A549 (cell line): ENCODE measurements at regions not wholly inside any gene's neighbourhood (a gene's known extent, or its start where the extent isn't known, plus 50 kb on each side); places are given as distances from the start of the nearest gene placed in this dataset.
A peak's percentile ranks its signal among the peaks of the same experiment; 100 is the strongest.

Experiments
- ATAC-seq, 2 experiments: fragments of 200-7000 bp in 1 of 2; fragments of >200 bp in 1 of 2; cut with Nextera tagmentation in 1 of 2; cut with Tn5 transposase in 1 of 2; 3 replicates each; pipeline versions ENCODE4 v1.8.0 to v1.9.1; 2018 to 2020; ENCODE audit warnings: mild to moderate bottlenecking in 1 of 2, moderate library complexity in 1 of 2
- CTCF ChIA-PET: fragments of 300-600 bp; sonication (Branson Sonifier 250); formaldehyde crosslinking; extraction: SDS; loops from one replicate; lab custom pipeline; 2021; ENCODE audit warnings: antibody characterized with exemption, inconsistent platforms; lab: Yijun Ruan, JAX
- POLR2A ChIA-PET: fragments of 350-600 bp; formaldehyde crosslinking; extraction: SDS; loops from one replicate; lab custom pipeline; 2021; ENCODE audit warnings: antibody characterized with exemption, inconsistent platforms; lab: Yijun Ruan, JAX
- DNase-seq, 2 experiments: peaks; one replicate each; pipeline versions ENCODE4 v3.0.0 to v3.0.0-alpha.2; 2011 to 2016; ENCODE audit warnings: low read depth in 1 of 2, low spot score in 1 of 2
- FAIRE-seq: peaks from 2 replicates; lab custom pipeline; 2011; peaks lifted over from hg19 to GRCh38; lab: Jason Lieb, UNC
- H3K27ac ChIP-seq, 2 experiments: fragments of >200 bp; sonication (Bioruptor Twin); formaldehyde crosslinking; 3 replicates each; pipeline ENCODE4 v1.5.1; 2016 to 2017
- H3K4me1 ChIP-seq: fragments of >200 bp; sonication (Bioruptor Twin); formaldehyde crosslinking; 3 replicates; pipeline ENCODE4 v1.6.1; 2016
- H3K4me2 ChIP-seq: fragments of >200 bp; sonication (Bioruptor Twin); formaldehyde crosslinking; 3 replicates; pipeline ENCODE4 v1.6.1; 2016
- H3K4me3 ChIP-seq: fragments of >200 bp; sonication (Bioruptor Twin); formaldehyde crosslinking; 3 replicates; pipeline ENCODE4 v1.5.1; 2016
- H3K9me3 ChIP-seq: fragments of >200 bp; sonication (Bioruptor Twin); formaldehyde crosslinking; 3 replicates; pipeline ENCODE4 v1.6.1; 2016
- BCL3 ChIP-seq: fragments of >200 bp; sonication (Bioruptor Twin); formaldehyde crosslinking; IDR thresholded peaks from 3 replicates; pipeline ENCODE4 v1.6.1; 2016
- BHLHE40 ChIP-seq: IDR thresholded peaks from 2 replicates; pipeline ENCODE4 v1.6.1; 2012; ENCODE audit warnings: low read depth, low read length, inconsistent platforms
- CBX2 ChIP-seq: fragments of 200-600 bp; sonication (generic); IDR thresholded peaks from 2 replicates; pipeline ENCODE4 v1.6.1; 2016; ENCODE audit warnings: low read depth, mild to moderate bottlenecking, borderline replicate concordance
- CHD2 ChIP-seq: fragments of 150-350 bp; IDR thresholded peaks from 2 replicates; pipeline ENCODE4 v1.6.1; 2014; ENCODE audit warnings: low read length; ENCODE audit not compliant: partially characterized antibody
- CHD4 ChIP-seq: fragments of 200-600 bp; sonication (generic); IDR thresholded peaks from 2 replicates; pipeline ENCODE4 v1.6.1; 2016; ENCODE audit warnings: antibody characterized with exemption, mild to moderate bottlenecking, borderline replicate concordance
- CTCF ChIP-seq: fragments of >200 bp; sonication (Bioruptor Twin); formaldehyde crosslinking; IDR thresholded peaks from 3 replicates; pipeline ENCODE4 v1.5.1; 2016
- E2F6 ChIP-seq: IDR thresholded peaks from 2 replicates; pipeline ENCODE4 v1.6.1; 2012; ENCODE audit warnings: low read depth, borderline replicate concordance
- EHF ChIP-seq: fragments of 250-450 bp; sonication (Bioruptor Pico); IDR thresholded peaks from 2 replicates; pipeline ENCODE4 v1.5.0; 2020; ENCODE audit warnings: mild to moderate bottlenecking
- EHMT2 ChIP-seq: fragments of 200-600 bp; sonication (generic); IDR thresholded peaks from 2 replicates; pipeline ENCODE4 v1.6.1; 2016; ENCODE audit warnings: antibody characterized with exemption, low read depth, mild to moderate bottlenecking, moderate library complexity
- EP300 ChIP-seq, 2 experiments: fragments of >200 bp; sonication (Bioruptor Twin); formaldehyde crosslinking; IDR thresholded peaks; 2 replicates in 1 of 2; 3 replicates in 1 of 2; pipeline ENCODE4 v1.6.1; 2016 to 2017
- ESRRA ChIP-seq: fragments of 150-350 bp; IDR thresholded peaks from 2 replicates; pipeline ENCODE4 v1.6.1; 2014; ENCODE audit warnings: mild to moderate bottlenecking, low read length, borderline replicate concordance
- FOSB ChIP-seq: fragments of 250-450 bp; sonication (Bioruptor Pico); IDR thresholded peaks from 2 replicates; pipeline ENCODE4 v1.5.0; 2020; ENCODE audit warnings: mild to moderate bottlenecking, moderate library complexity
- FOSL2 ChIP-seq, 2 experiments: fragments of 450-650 bp in 1 of 2; fragments of >200 bp in 1 of 2; sonication (Bioruptor Twin) in 1 of 2; formaldehyde crosslinking; IDR thresholded peaks; 2 replicates each; pipeline versions ENCODE4 v1.5.0 to v1.6.1; 2016 to 2020; ENCODE audit warnings: mild to moderate bottlenecking in 1 of 2, moderate library complexity in 1 of 2
- FOXS1 ChIP-seq: fragments of 250-450 bp; sonication (Bioruptor Pico); IDR thresholded peaks from 2 replicates; pipeline ENCODE4 v1.5.0; 2020; ENCODE audit warnings: mild to moderate bottlenecking, moderate library complexity
- GATA3 ChIP-seq: IDR thresholded peaks from 2 replicates; pipeline ENCODE4 v1.6.1; 2012; ENCODE audit warnings: borderline replicate concordance
- JUN ChIP-seq, 2 experiments: fragments of >200 bp; sonication (Bioruptor Twin); formaldehyde crosslinking; IDR thresholded peaks; 2 replicates in 1 of 2; 3 replicates in 1 of 2; pipeline ENCODE4 v1.6.1; 2016 to 2017
- KDM1A ChIP-seq: fragments of 200-600 bp; sonication (generic); IDR thresholded peaks from 2 replicates; pipeline ENCODE4 v1.6.1; 2016; ENCODE audit warnings: low read depth, mild to moderate bottlenecking
- KDM5A ChIP-seq: fragments of 200-600 bp; sonication (generic); IDR thresholded peaks from 2 replicates; pipeline ENCODE4 v1.6.1; 2016; ENCODE audit warnings: antibody characterized with exemption, mild to moderate bottlenecking
- MAZ ChIP-seq: fragments of 150-350 bp; IDR thresholded peaks from 2 replicates; pipeline ENCODE4 v1.6.1; 2014; ENCODE audit warnings: antibody characterized with exemption, low read depth, low read length, borderline replicate concordance
- MYC ChIP-seq: IDR thresholded peaks from 2 replicates; pipeline ENCODE4 v1.6.1; 2012; ENCODE audit warnings: mild to moderate bottlenecking, inconsistent platforms, low read length, improper control_type of control experiment, borderline replicate concordance
- NR3C1 ChIP-seq: fragments of >200 bp; sonication (Bioruptor Twin); formaldehyde crosslinking; IDR thresholded peaks from 3 replicates; pipeline ENCODE4 v1.6.1; 2017
- POLR2A ChIP-seq: IDR thresholded peaks from 2 replicates; pipeline ENCODE4 v1.6.1; 2012; ENCODE audit warnings: mild to moderate bottlenecking, low read length
- POLR2AphosphoS2 ChIP-seq: conservative IDR thresholded peaks from 2 replicates; pipeline ENCODE4 v1.6.1; 2012; ENCODE audit warnings: low read length, improper control_type of control experiment, inconsistent platforms
- RAD21 ChIP-seq, 2 experiments: fragments of >200 bp in 1 of 2; sonication (Bioruptor Twin) in 1 of 2; formaldehyde crosslinking in 1 of 2; IDR thresholded peaks in 1 of 2; conservative IDR thresholded peaks in 1 of 2; 2 replicates in 1 of 2; 3 replicates in 1 of 2; pipeline ENCODE4 v1.6.1; 2012 to 2018; ENCODE audit warnings: inconsistent platforms in 1 of 2
- RFX5 ChIP-seq: fragments of 450-650 bp; IDR thresholded peaks from 2 replicates; pipeline ENCODE4 v1.7.1; 2014; ENCODE audit warnings: antibody characterized with exemption, mild to moderate bottlenecking, moderate library complexity
- RNF2 ChIP-seq: fragments of 200-600 bp; sonication (generic); IDR thresholded peaks from 2 replicates; pipeline ENCODE4 v1.6.1; 2016; ENCODE audit warnings: low read depth, mild to moderate bottlenecking, antibody characterized with exemption, moderate library complexity, borderline replicate concordance
- SMC3 ChIP-seq: fragments of >200 bp; sonication (Bioruptor Twin); formaldehyde crosslinking; IDR thresholded peaks from 3 replicates; pipeline ENCODE4 v1.6.1; 2018; ENCODE audit warnings: inconsistent platforms
- ZC3H11A ChIP-seq: fragments of 450-650 bp; IDR thresholded peaks from 2 replicates; pipeline ENCODE4 v1.6.1; 2014; ENCODE audit warnings: antibody characterized with exemption, mild to moderate bottlenecking
- ZNF302 ChIP-seq: fragments of 250-450 bp; sonication (Bioruptor Pico); IDR thresholded peaks from 2 replicates; pipeline ENCODE4 v1.9.0; 2021; ENCODE audit warnings: inconsistent platforms, mild to moderate bottlenecking, moderate library complexity
- WGBS: methylation state at CpG from one replicate; pipeline ENCODE4 v1.1.6; 2017; ENCODE audit errors: missing lambda C conversion rate; 5-methylcytosine and 5-hydroxymethylcytosine counted together

GRCh38 chr21:28639737-28640136 lies 352.9 kb downstream of the LTN1 start:
- DNase-seq (no peak), FAIRE-seq (no peak), ATAC-seq (no peak)
- Histone ChIP-seq H3K27ac (no peak overlapping the region), H3K4me3 (no peak overlapping the region), H3K4me2 (no peak overlapping the region), H3K9me3 (no peaks in the 10 kb centered on the region), H3K4me1 (no peaks in the 10 kb centered on the region)
- 28% methylated on average over 1 of the region's 1 CpG for WGBS
- POLR2A ChIA-PET: no interaction called here
- CTCF ChIA-PET: no interaction called here
- TF ChIP-seq MAZ (no peak), EHMT2 (no peak), SMC3 (no peak), BHLHE40 (no peak), ESRRA (no peak), CHD4 (no peak), ZC3H11A (no peak), FOSL2 (IDR thresholded peaks at IDR 0.05) (no peak), FOSL2 (CRISPR knock-in tag; IDR thresholded peaks at IDR 0.05) (no peak), CHD2 (no peak), FOSB (no peak), RNF2 (no peak), ZNF302 (no peak), FOXS1 (CRISPR knock-in tag) (no peak), NR3C1 (no peak), POLR2AphosphoS2 (no peak), BCL3 (no peak)

GRCh38 chr21:28636752-28637691 lies 355.7 kb downstream of the LTN1 start:
- peak in 1 of 2 experiments; percentile 26 for DNase-seq
- Histone ChIP-seq H3K4me3 (no peak overlapping the region), H3K4me2 (peak overlapping the region; percentile 36; the same call in 1 of the 3 replicates)
- TF ChIP-seq POLR2A: no peak
- TF ChIP-seq BHLHE40: no peak
- no peak for TF ChIP-seq FOSB
- no peak for TF ChIP-seq NR3C1
- TF ChIP-seq E2F6: no peak
- TF ChIP-seq GATA3: no peak
- no peak for TF ChIP-seq MYC
- TF ChIP-seq RAD21 (conservative IDR thresholded peaks at IDR 0.05 in 1 of 2, IDR thresholded peaks at IDR 0.05 in 1 of 2): no peak
- TF ChIP-seq KDM5A: no peak
- TF ChIP-seq KDM1A: no peak
- TF ChIP-seq, all 56 proteins: peak for 0
- ChIA-PET CTCF (no interaction called here), POLR2A (no interaction called here)
- ATAC-seq: peak in 1 of 2 experiments; percentile 55; a peak in 3 of 6 replicates
- H3K4me1 ChIP-seq: no peaks in the 10 kb centered on the region
- no peak for FAIRE-seq
- 17% methylated on average over 9 of the region's 9 CpGs for WGBS
- peak overlapping the region in 1 of 2 experiments; percentile 45; a peak in 2 of 6 replicates for H3K27ac ChIP-seq
- no peaks in the 10 kb centered on the region for H3K9me3 ChIP-seq

- Histone ChIP-seq H3K27ac (no peak overlapping the region), H3K4me3 (no peak overlapping the region), H3K4me2 (no peak overlapping the region), H3K4me1 (no peaks in the 10 kb centered on the region), H3K9me3 (no peaks in the 10 kb centered on the region)
- no peak for TF ChIP-seq BHLHE40
- no peak for TF ChIP-seq CTCF
- TF ChIP-seq SMC3: no peak
- TF ChIP-seq JUN (IDR thresholded peaks at IDR 0.05): no peak
- no peak for TF ChIP-seq EP300 (IDR thresholded peaks at IDR 0.05)
- no peak for TF ChIP-seq GATA3
- TF ChIP-seq FOXS1 (CRISPR knock-in tag): no peak
- no peak for TF ChIP-seq CBX2
- TF ChIP-seq RFX5: no peak
- TF ChIP-seq EHF (CRISPR knock-in tag): no peak
- ChIA-PET CTCF (no interaction called here), POLR2A (no interaction called here)
- 47% methylated on average over 1 of the region's 1 CpG for WGBS
- ATAC-seq: no peak
- DNase-seq: no peak
- FAIRE-seq: no peak
Measured at GRCh38 chr21:28635541-28635940, 357.1 kb downstream of the LTN1 start.
